IMR-90 (cell line): ENCODE measurements at regions not wholly inside any gene's neighbourhood (a gene's known extent, or its start where the extent isn't known, plus 50 kb on each side); places are given as distances from the start of the nearest gene placed in this dataset.

Source experiments
- ATAC-seq: fragments of 200-7000 bp; cut with Tn5 transposase; 2 replicates; pipeline ENCODE4 v1.9.1; 2020; ENCODE audit warnings: low read depth, mild to moderate bottlenecking, moderate library complexity
- BruUV-seq: library from RNA; stranded (reverse); fragments of 400-500 nt; replicated peaks from 2 replicates; lab custom pipeline; 2021; lab: Mats Ljungman, UMichigan
- CTCF ChIA-PET: fragments of 300-600 bp; formaldehyde crosslinking; extraction: SDS; loops from one replicate; lab custom pipeline; 2021; ENCODE audit warnings: antibody characterized with exemption; lab: Yijun Ruan, JAX
- POLR2A ChIA-PET: fragments of 300-600 bp; sonication (Branson Sonifier 250); formaldehyde crosslinking; loops from one replicate; lab custom pipeline; 2022; ENCODE audit warnings: antibody characterized with exemption; ENCODE audit not compliant: unreplicated experiment; lab: Charles Lee
- DNase-seq: peaks from one replicate; pipeline ENCODE4 v3.0.0; 2013
- H2AFZ ChIP-seq: replicated peaks from 2 replicates; pipeline ENCODE3; 2013; ENCODE audit warnings: low read length, mild to moderate bottlenecking; ENCODE audit not compliant: poor library complexity
- H2AK5ac ChIP-seq: 2 replicates; pipeline ENCODE4 v1.6.1; 2013; ENCODE audit warnings: low read depth, low read length, inconsistent platforms
- H2AK9ac ChIP-seq: replicated peaks from 2 replicates; pipeline ENCODE3; 2013; ENCODE audit warnings: mild to moderate bottlenecking, low read depth, low read length, moderate library complexity; ENCODE audit not compliant: poor library complexity
- H2BK120ac ChIP-seq: 2 replicates; pipeline ENCODE4 v1.6.1; 2013; ENCODE audit warnings: low read depth, low read length, inconsistent platforms
- H2BK15ac ChIP-seq: 3 replicates; pipeline ENCODE4 v1.6.1; 2013; ENCODE audit warnings: low read depth, low read length, inconsistent platforms
- H2BK20ac ChIP-seq: 2 replicates; pipeline ENCODE4 v1.6.1; 2013; ENCODE audit warnings: low read depth, mild to moderate bottlenecking, inconsistent platforms, low read length, moderate library complexity
- H2BK5ac ChIP-seq: 2 replicates; pipeline ENCODE4 v1.6.1; 2013; ENCODE audit warnings: mild to moderate bottlenecking, low read depth, low read length, inconsistent platforms; ENCODE audit not compliant: poor library complexity, severe bottlenecking
- H3K14ac ChIP-seq: replicated peaks from 2 replicates; pipeline ENCODE4 v1.6.1; 2013; ENCODE audit warnings: low read depth, low read length, inconsistent platforms
- H3K18ac ChIP-seq: 2 replicates; pipeline ENCODE4 v1.6.1; 2013; ENCODE audit warnings: low read depth, low read length, control low read depth
- H3K23ac ChIP-seq: 2 replicates; pipeline ENCODE4 v1.6.1; 2013; ENCODE audit warnings: low read depth, low read length, inconsistent platforms
- H3K27ac ChIP-seq: 2 replicates; pipeline ENCODE4 v1.5.1; 2013; ENCODE audit warnings: mild to moderate bottlenecking, control low read depth, low read length; ENCODE audit not compliant: insufficient read depth
- H3K27me3 ChIP-seq: 2 replicates; pipeline ENCODE4 v1.6.1; 2013; ENCODE audit warnings: low read length; ENCODE audit not compliant: control insufficient read depth, insufficient read depth
- H3K36me3 ChIP-seq: 2 replicates; pipeline ENCODE4 v1.6.1; 2013; ENCODE audit warnings: low read length, mixed read lengths; ENCODE audit not compliant: control insufficient read depth, insufficient read depth
- H3K4ac ChIP-seq: 2 replicates; pipeline ENCODE4 v1.6.1; 2013; ENCODE audit warnings: low read depth, low read length, inconsistent platforms
- H3K4me1 ChIP-seq: 2 replicates; pipeline ENCODE4 v1.6.1; 2013; ENCODE audit warnings: low read length, mixed read lengths; ENCODE audit not compliant: control insufficient read depth, insufficient read depth
- H3K4me2 ChIP-seq: 2 replicates; pipeline ENCODE4 v1.6.1; 2013; ENCODE audit warnings: low read depth, mild to moderate bottlenecking, control low read depth, low read length, moderate library complexity
- H3K4me3 ChIP-seq: 2 replicates; pipeline ENCODE4 v1.5.1; 2013; ENCODE audit warnings: low read depth, mild to moderate bottlenecking, control low read depth, low read length, moderate library complexity; ENCODE audit not compliant: insufficient read depth
- H3K56ac ChIP-seq: 2 replicates; pipeline ENCODE4 v1.6.1; 2013; ENCODE audit warnings: low read length, inconsistent platforms; ENCODE audit not compliant: insufficient read depth; ENCODE audit errors: extremely low read depth
- H3K79me1 ChIP-seq, 2 experiments: 2 replicates each; pipeline ENCODE4 v1.6.1; 2013; ENCODE audit warnings: low read length in 2 of 2, inconsistent platforms in 1 of 2, low read depth in 1 of 2
- H3K9ac ChIP-seq: 2 replicates; pipeline ENCODE4 v1.6.1; 2013; ENCODE audit warnings: low read depth, low read length, control low read depth
- H3K9me1 ChIP-seq: 2 replicates; pipeline ENCODE4 v1.6.1; 2013; ENCODE audit warnings: low read length, inconsistent platforms; ENCODE audit not compliant: insufficient read depth
- H3K9me3 ChIP-seq: 2 replicates; pipeline ENCODE4 v1.6.1; 2013; ENCODE audit warnings: low read length; ENCODE audit not compliant: control insufficient read depth, insufficient read depth
- H4K20me1 ChIP-seq: 2 replicates; pipeline ENCODE4 v1.6.1; 2013; ENCODE audit warnings: low read length, inconsistent platforms; ENCODE audit not compliant: insufficient read depth
- H4K5ac ChIP-seq: 2 replicates; pipeline ENCODE4 v1.6.1; 2013; ENCODE audit warnings: mild to moderate bottlenecking, low read depth, low read length, control low read depth
- H4K8ac ChIP-seq, 2 experiments: 2 replicates each; pipeline ENCODE4 v1.6.1; 2013; ENCODE audit warnings: low read depth in 2 of 2, low read length in 2 of 2, control low read depth in 1 of 2, inconsistent platforms in 1 of 2
- H4K91ac ChIP-seq: 2 replicates; pipeline ENCODE4 v1.6.1; 2013; ENCODE audit warnings: low read depth, low read length, inconsistent platforms; ENCODE audit not compliant: insufficient read depth
- CEBPB ChIP-seq: IDR thresholded peaks from 2 replicates; pipeline ENCODE4 v1.6.1; 2012; ENCODE audit warnings: low read depth, low read length, improper control_type of control experiment
- MAFK ChIP-seq: IDR thresholded peaks from 2 replicates; pipeline ENCODE4 v1.6.1; 2012; ENCODE audit warnings: low read depth, low read length, improper control_type of control experiment
- NFE2L2 ChIP-seq: fragments of 150-350 bp; IDR thresholded peaks from 2 replicates; pipeline ENCODE4 v1.6.1; 2016; ENCODE audit warnings: low read depth, mild to moderate bottlenecking, low read length
- POLR2A ChIP-seq: IDR thresholded peaks from 2 replicates; pipeline ENCODE4 v1.6.1; 2012; ENCODE audit warnings: mild to moderate bottlenecking, low read depth, low read length
- RAD21 ChIP-seq: IDR thresholded peaks from 2 replicates; pipeline ENCODE4 v1.6.1; 2012; ENCODE audit warnings: low read length, improper control_type of control experiment
- RFX5 ChIP-seq: IDR thresholded peaks from 2 replicates; pipeline ENCODE4 v1.8.0; 2012; ENCODE audit warnings: low read depth, mild to moderate bottlenecking, low read length, moderate library complexity
- USF2 ChIP-seq: fragments of 150-350 bp; IDR thresholded peaks from 2 replicates; pipeline ENCODE4 v1.6.1; 2017; ENCODE audit warnings: mild to moderate bottlenecking, antibody characterized with exemption, low read length, low read depth
- WGBS, 2 experiments: methylation state at CpG; one replicate each; pipeline versions ENCODE4 v1.1.5 to v1.1.7; 2013; ENCODE audit warnings: missing lambda C conversion rate in 2 of 2; ENCODE audit not compliant: insufficient read length in 1 of 2; ENCODE audit errors: extremely low coverage in 2 of 2; 5-methylcytosine and 5-hydroxymethylcytosine counted together
- dilution Hi-C: fragments of 300-500 bp; cut with HindIII; formaldehyde crosslinking; loops from one replicate; pipeline ENCODE4 v1.14.3; 2018; ENCODE audit warnings: low sequenced_read_pairs; ENCODE audit not compliant: unreplicated experiment
- in situ Hi-C: fragments of 300-500 bp; cut with MboI; formaldehyde crosslinking; loops from 3 replicates; pipeline ENCODE4 v1.14.3; 2019; ENCODE audit warnings: low sequenced_read_pairs, inconsistent platforms, mixed read lengths
- intact Hi-C: fragments of 100-400 bp; cut with micrococcal nuclease; formaldehyde crosslinking; loops from 2 replicates; pipeline ENCODE4 v1.10.0; 2022
- TF ChIP-seq, protein P1 (sequence below): conservative IDR thresholded peaks from 2 replicates; pipeline ENCODE4 v1.5.1; 2012; ENCODE audit warnings: mild to moderate bottlenecking, low read depth, low read length, improper control_type of control experiment

DNA sequence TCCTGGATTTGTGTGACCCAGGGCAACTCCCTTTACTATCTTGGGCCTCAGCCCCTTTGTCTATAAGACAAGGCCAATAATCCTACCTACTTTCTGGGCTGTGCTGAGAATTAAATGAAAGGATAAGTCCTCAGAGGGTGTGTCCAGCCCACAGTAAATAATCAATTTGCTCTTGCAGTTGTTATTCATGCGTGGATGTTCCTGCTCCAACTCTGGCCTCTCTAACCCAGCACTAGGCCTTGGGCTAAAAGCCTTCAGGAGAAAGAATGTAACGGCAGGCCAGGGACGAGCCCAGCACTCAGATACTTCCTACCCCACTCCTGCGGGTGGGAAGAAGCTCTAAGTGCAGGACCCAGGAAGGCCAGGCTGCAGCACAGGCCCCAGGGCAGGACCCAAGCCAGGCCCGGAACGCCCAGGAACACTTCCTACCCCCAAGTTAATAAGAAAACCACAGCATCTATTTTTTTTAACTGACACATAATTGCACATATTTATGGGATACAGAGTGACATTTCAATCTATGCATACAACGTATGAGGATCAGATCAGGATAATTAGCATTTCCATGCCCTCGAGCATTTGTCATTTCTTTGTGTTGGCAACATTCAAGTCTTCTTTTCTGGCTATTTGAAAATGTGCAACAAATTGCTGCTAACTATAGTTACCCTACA, 179.6 kb upstream of the RBPJ start (continued):
- no peak for TF ChIP-seq RAD21

DNA sequence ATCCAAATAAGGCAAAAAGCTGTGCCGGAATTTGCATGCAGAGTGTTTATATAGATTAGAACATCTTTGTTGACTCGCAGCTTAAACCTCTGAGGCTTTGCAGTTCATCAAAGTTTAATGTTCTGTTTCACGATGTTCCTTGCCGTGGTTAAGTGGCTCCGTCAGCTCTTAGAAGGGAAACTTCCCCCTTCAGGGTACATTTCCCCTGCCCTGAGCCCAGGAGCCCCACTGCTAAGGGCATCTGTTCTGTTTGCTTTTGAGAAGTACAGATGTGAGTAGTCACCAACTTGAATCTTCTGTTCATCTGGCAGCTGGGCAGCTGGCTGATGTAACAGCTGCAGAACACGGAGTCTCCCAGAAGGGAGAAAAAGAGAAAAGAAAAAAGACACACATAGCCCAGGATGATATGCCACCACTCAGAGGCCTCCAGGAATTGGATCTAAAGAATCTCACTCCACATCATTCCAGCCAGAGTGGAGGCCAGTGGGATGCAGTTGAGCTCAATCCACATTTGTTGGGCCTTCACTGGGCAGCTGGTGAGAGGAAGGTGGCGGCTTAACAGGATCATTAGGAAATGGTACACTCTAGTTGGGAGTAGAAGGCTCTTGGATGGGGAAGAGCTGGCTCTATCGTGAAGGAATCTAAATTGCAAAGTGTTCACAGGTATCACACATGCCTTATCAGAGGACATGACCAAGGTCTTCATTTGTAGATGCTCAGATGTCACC, 178.7 kb upstream of the RBPJ start:
- Histone ChIP-seq H2AK5ac (peak overlapping the region; percentile 98; the same call in 1 of the 2 replicates), H2BK120ac (peak overlapping the region; percentile 97), H3K23ac (peak overlapping the region; percentile 86), H3K14ac (peak overlapping the region; percentile 92), H3K18ac (peak overlapping the region; percentile 81), H3K27me3 (no peaks in the 10 kb centered on the region), H3K4me2 (peak overlapping the region; percentile 44), H3K56ac (peak overlapping the region; percentile 58; the same call in 1 of the 2 replicates), H2BK15ac (peak overlapping the region; percentile 93; the same call in 2 of the 3 replicates), H3K4me1 (peaks cover 29% of the 10 kb centered on the region), H4K91ac (peak overlapping the region; percentile 98), H3K9ac (peak overlapping the region; percentile 48), H3K4me3 (no peak overlapping the region), H3K79me1 (no peaks in the 10 kb centered on the region), H3K4ac (peak overlapping the region; percentile 97), H2AK9ac (peak overlapping the region; percentile 86), H2BK5ac (peak overlapping the region; percentile 67), H4K8ac (peak overlapping the region; percentile 87 to 88), H3K9me3 (no peaks in the 10 kb centered on the region; the same call in 1 of the 2 replicates), H2AFZ (peak overlapping the region; percentile 76), H4K5ac (peak overlapping the region; percentile 69), H2BK20ac (peak overlapping the region; percentile 97), H3K9me1 (peaks cover 22% of the 10 kb centered on the region), H3K27ac (peak overlapping the region; percentile 83), H3K36me3 (no peaks in the 10 kb centered on the region), H4K20me1 (no peaks in the 10 kb centered on the region)
- TF ChIP-seq MAFK (no peak), POLR2A (no peak), USF2 (no peak), CEBPB (peak; percentile 49; the same call in 1 of the 2 replicates), RAD21 (0 out of 2 replicates have a peak, but pooled peaks have one; percentile 5), RFX5 (no peak), NFE2L2 (no peak)
- TF ChIP-seq, protein P1, sequence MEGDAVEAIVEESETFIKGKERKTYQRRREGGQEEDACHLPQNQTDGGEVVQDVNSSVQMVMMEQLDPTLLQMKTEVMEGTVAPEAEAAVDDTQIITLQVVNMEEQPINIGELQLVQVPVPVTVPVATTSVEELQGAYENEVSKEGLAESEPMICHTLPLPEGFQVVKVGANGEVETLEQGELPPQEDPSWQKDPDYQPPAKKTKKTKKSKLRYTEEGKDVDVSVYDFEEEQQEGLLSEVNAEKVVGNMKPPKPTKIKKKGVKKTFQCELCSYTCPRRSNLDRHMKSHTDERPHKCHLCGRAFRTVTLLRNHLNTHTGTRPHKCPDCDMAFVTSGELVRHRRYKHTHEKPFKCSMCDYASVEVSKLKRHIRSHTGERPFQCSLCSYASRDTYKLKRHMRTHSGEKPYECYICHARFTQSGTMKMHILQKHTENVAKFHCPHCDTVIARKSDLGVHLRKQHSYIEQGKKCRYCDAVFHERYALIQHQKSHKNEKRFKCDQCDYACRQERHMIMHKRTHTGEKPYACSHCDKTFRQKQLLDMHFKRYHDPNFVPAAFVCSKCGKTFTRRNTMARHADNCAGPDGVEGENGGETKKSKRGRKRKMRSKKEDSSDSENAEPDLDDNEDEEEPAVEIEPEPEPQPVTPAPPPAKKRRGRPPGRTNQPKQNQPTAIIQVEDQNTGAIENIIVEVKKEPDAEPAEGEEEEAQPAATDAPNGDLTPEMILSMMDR, result no peak
- in situ Hi-C loops (no loop called here), intact Hi-C loops (loop anchor here (1.0 to 5.0 kb wide), 3 partner anchors 53 to 178 kb away; no protein-coding TSS in a partner anchor), dilution Hi-C loops (no loop called here)
- DNase-seq, result peak; percentile 83
- ATAC-seq, result peak; percentile 67
- no CpG with 5 or more reads among the region's 8 CpGs for WGBS, 2 experiments
- POLR2A ChIA-PET, result interaction anchor here (0.5 to 0.7 kb wide), 4 partner anchors 19 to 228 kb away, joined by 3 to 4 read pairs (median 3); partner anchors contain the start of gene SMIM20
- CTCF ChIA-PET, result interaction anchor here (1.0 to 1.1 kb wide), 2 partner anchors 19 to 37 kb away, joined by 3 to 7 read pairs; no protein-coding TSS in a partner anchor
- BruUV-seq, result no TSS peak
